ENCODE measurements at regions not wholly inside any gene's neighbourhood (a gene's known extent, or its start where the extent isn't known, plus 50 kb on each side); places are given as distances from the start of the nearest gene placed in this dataset.

GRCh38 chr16:73186752-73187601 lies 139.0 kb upstream of the ZFHX3 start (continued):
- TF ChIP-seq ZNF816 (CRISPR knock-in tag; IDR thresholded peaks at IDR 0.05; ENCODE audit: borderline replicate concordance) (0 out of 2 replicates have a peak, but pooled peaks have one; percentile 33), ATF4 (CRISPR knock-in tag; IDR thresholded peaks at IDR 0.05) (peak in 1 of 2 experiments; percentile 66; a peak in 1 of 4 replicates), ATF6 (CRISPR knock-in tag; conservative IDR thresholded peaks at IDR 0.05) (no peak), SMAD9 (CRISPR knock-in tag; IDR thresholded peaks at IDR 0.05) (no peak), ZNF12 (CRISPR knock-in tag; IDR thresholded peaks at IDR 0.05) (no peak), ZNF891 (CRISPR knock-in tag; IDR thresholded peaks at IDR 0.05) (no peak), NCOA2 (CRISPR knock-in tag; IDR thresholded peaks at IDR 0.05) (0 out of 2 replicates have a peak, but pooled peaks have one; percentile 17), ZNF616 (CRISPR knock-in tag; IDR thresholded peaks at IDR 0.05; ENCODE audit: low read depth) (no peak), GTF2F1 (IDR thresholded peaks at IDR 0.05; ENCODE audit: low read length) (no peak), STAT6 (CRISPR knock-in tag; IDR thresholded peaks at IDR 0.05; ENCODE audit: borderline replicate concordance) (no peak), ZNF362 (CRISPR knock-in tag; IDR thresholded peaks at IDR 0.05; ENCODE audit: borderline replicate concordance) (peak; percentile 82; the same call in 1 of the 2 replicates), ZFP36L2 (CRISPR knock-in tag; IDR thresholded peaks at IDR 0.05) (no peak), NR2F1 (CRISPR knock-in tag; IDR thresholded peaks at IDR 0.05) (peak in 1 of 2 experiments; percentile 47; a peak in 2 of 4 replicates)
- TF ChIP-seq, protein P1, sequence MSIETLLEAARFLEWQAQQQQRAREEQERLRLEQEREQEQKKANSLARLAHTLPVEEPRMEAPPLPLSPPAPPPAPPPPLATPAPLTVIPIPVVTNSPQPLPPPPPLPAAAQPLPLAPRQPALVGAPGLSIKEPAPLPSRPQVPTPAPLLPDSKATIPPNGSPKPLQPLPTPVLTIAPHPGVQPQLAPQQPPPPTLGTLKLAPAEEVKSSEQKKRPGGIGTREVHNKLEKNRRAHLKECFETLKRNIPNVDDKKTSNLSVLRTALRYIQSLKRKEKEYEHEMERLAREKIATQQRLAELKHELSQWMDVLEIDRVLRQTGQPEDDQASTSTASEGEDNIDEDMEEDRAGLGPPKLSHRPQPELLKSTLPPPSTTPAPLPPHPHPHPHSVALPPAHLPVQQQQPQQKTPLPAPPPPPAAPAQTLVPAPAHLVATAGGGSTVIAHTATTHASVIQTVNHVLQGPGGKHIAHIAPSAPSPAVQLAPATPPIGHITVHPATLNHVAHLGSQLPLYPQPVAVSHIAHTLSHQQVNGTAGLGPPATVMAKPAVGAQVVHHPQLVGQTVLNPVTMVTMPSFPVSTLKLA (IDR thresholded peaks at IDR 0.05) = no peak
- TF ChIP-seq, protein P2, sequence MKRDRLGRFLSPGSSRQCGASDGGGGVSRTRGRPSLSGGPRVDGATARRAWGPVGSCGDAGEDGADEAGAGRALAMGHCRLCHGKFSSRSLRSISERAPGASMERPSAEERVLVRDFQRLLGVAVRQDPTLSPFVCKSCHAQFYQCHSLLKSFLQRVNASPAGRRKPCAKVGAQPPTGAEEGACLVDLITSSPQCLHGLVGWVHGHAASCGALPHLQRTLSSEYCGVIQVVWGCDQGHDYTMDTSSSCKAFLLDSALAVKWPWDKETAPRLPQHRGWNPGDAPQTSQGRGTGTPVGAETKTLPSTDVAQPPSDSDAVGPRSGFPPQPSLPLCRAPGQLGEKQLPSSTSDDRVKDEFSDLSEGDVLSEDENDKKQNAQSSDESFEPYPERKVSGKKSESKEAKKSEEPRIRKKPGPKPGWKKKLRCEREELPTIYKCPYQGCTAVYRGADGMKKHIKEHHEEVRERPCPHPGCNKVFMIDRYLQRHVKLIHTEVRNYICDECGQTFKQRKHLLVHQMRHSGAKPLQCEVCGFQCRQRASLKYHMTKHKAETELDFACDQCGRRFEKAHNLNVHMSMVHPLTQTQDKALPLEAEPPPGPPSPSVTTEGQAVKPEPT (CRISPR knock-in tag; IDR thresholded peaks at IDR 0.05; ENCODE audit: low read depth) = no peak

Data from HepG2 (cell line).